B cell (primary cell): ENCODE measurements at regions not wholly inside any gene's neighbourhood (a gene's known extent, or its start where the extent isn't known, plus 50 kb on each side); places are given as distances from the start of the nearest gene placed in this dataset.

Source experiments
- EZH2 ChIP-seq: IDR thresholded peaks from 2 replicates; pipeline ENCODE4 v1.6.1; 2012; ENCODE audit warnings: borderline replicate concordance, low read depth, mild to moderate bottlenecking, moderate library complexity, low read length; ENCODE audit not compliant: insufficient read depth, poor library complexity, severe bottlenecking
- TF ChIP-seq, protein P1 (sequence below): fragments of 200-600 bp; IDR thresholded peaks from one replicate; pipeline ENCODE4 v1.8.0; 2022; ENCODE audit warnings: antibody characterized with exemption, mild to moderate bottlenecking

DNA sequence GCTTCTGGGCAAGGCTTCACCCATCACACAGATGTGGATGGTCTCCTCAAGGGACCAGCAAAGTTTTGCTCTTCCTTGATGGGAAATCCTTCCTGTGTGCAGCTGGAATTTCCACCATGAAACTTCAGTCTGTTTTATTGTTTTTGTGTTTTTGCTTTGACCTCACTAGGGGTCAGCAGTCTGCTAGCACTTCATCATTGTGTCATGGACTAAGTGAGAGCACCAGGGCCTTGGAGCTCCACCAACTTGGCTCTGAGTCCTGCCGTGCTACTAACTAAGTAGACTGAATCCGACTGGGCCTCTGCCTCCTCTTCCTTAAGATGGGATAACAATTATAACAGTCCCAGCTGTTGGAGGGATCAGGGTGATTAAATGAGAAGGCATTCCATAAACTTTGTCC is 305.8 kb upstream of the NCAM1 start:
- TF ChIP-seq, protein P1, sequence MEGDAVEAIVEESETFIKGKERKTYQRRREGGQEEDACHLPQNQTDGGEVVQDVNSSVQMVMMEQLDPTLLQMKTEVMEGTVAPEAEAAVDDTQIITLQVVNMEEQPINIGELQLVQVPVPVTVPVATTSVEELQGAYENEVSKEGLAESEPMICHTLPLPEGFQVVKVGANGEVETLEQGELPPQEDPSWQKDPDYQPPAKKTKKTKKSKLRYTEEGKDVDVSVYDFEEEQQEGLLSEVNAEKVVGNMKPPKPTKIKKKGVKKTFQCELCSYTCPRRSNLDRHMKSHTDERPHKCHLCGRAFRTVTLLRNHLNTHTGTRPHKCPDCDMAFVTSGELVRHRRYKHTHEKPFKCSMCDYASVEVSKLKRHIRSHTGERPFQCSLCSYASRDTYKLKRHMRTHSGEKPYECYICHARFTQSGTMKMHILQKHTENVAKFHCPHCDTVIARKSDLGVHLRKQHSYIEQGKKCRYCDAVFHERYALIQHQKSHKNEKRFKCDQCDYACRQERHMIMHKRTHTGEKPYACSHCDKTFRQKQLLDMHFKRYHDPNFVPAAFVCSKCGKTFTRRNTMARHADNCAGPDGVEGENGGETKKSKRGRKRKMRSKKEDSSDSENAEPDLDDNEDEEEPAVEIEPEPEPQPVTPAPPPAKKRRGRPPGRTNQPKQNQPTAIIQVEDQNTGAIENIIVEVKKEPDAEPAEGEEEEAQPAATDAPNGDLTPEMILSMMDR, result no peak
- TF ChIP-seq EZH2, result no peak
